Stomach (tissue), 8 donors: ENCODE measurements at regions not wholly inside any gene's neighbourhood (a gene's known extent, or its start where the extent isn't known, plus 50 kb on each side); places are given as distances from the start of the nearest gene placed in this dataset.
"Not testable (repeated sequence)": the region's sequence is repeated elsewhere in the genome, so short reads cannot be mapped to it uniquely, and the experiment has no call there.

Experiments used
- DNase-seq, 2 donors: peaks; one replicate each; pipeline versions ENCODE4 v3.0.0 to v3.0.0-alpha.2; 2013 to 2019
- H3K27ac ChIP-seq, 5 donors: fragments of 200-600 bp in 4 of 5; sonication (generic) in 4 of 5; one replicate each; pipeline ENCODE4 v1.5.1; 2013 to 2019; ENCODE audit warnings: mild to moderate bottlenecking in 1 of 5, moderate library complexity in 1 of 5
- H3K27me3 ChIP-seq, 3 donors: fragments of 200-600 bp; sonication (generic); one replicate each; pipeline ENCODE4 v1.5.1; 2017 to 2019; ENCODE audit warnings: mixed run types in 1 of 3
- H3K36me3 ChIP-seq, 4 donors: fragments of 200-600 bp; sonication (generic); 1 replicate in 3 of 4; 2 replicates in 1 of 4; pipeline ENCODE4 v1.5.1; 2016 to 2019
- H3K4me1 ChIP-seq, 4 donors: fragments of 200-600 bp; sonication (generic); one replicate each; pipeline ENCODE4 v1.5.1; 2016 to 2019
- H3K4me3 ChIP-seq, 4 donors: fragments of 200-600 bp; sonication (generic) in 3 of 4; one replicate each; pipeline ENCODE4 v1.5.1; 2016 to 2019; ENCODE audit warnings: mild to moderate bottlenecking in 1 of 4
- H3K9me3 ChIP-seq, 4 donors: fragments of 200-600 bp; sonication (generic); one replicate each; pipeline ENCODE4 v1.5.1; 2016 to 2019
- EP300 ChIP-seq: sonication (generic); formaldehyde crosslinking; IDR thresholded peaks from one replicate; pipeline ENCODE4 v1.6.1; 2017; ENCODE audit warnings: antibody characterized with exemption
- POLR2A ChIP-seq, 4 donors: fragments of 450-650 bp; IDR thresholded peaks; one replicate each; pipeline ENCODE4 v1.6.1; 2016; ENCODE audit warnings: antibody characterized with exemption in 4 of 4, control low read depth in 2 of 4, mild to moderate bottlenecking in 1 of 4, moderate library complexity in 1 of 4
- POLR2AphosphoS5 ChIP-seq, 3 donors: sonication (generic); formaldehyde crosslinking; IDR thresholded peaks; one replicate each; pipeline ENCODE4 v1.6.1; 2016; ENCODE audit warnings: antibody characterized with exemption in 3 of 3
- WGBS, 5 donors: extraction: QIAGEN DNeasy Blood & Tissue Kit in 3 of 5; methylation state at CpG; one replicate each; pipeline versions ENCODE4 v1.1.5 to v1.1.7; 2013 to 2018; 5-methylcytosine and 5-hydroxymethylcytosine counted together
- intact Hi-C: fragments of 100-400 bp; cut with DNase I; formaldehyde crosslinking; loops from one replicate; pipeline ENCODE4 v1.15.1; 2023; ENCODE audit warnings: low total_unique reads
- TF ChIP-seq, protein P1 (sequence below), 7 experiments: fragments of 450-650 bp in 4 of 7; fragments of 200-600 bp in 3 of 7; sonication (generic) in 3 of 7; IDR thresholded peaks; one replicate each; pipeline ENCODE4 v1.5.1; 2016 to 2019; ENCODE audit warnings: antibody characterized with exemption in 7 of 7, control low read depth in 2 of 7, mild to moderate bottlenecking in 1 of 7
- donor health status: healthy with polysubstance abuse.
- donor health status: Bipolar disorder and iron deficiency.
- donor health status: healthy.

DNA sequence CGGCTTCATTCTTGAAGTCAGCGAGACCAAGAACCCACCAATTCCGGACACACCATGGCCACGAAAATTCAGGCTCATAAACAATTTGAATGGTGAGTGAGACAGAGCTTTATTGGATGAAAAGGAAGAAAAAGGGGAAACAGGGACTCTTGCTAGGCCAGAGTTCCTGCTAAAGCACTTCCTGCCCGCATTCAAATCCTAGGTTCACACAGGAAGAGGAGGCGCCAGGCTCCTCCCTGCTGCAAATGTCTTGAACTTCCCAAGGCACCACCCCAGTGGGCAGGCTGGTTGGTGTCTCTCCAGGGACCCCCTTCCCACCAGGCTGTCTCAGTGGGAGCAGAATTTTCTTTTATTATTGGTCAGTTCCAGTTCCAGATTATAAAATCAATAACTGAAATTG, 121.2 kb downstream of the FSCB start:
- H3K4me3 ChIP-seq = no peak overlapping the region
- 74 to 88% (median 86%) methylated on average over 6 of the region's 6 CpGs for WGBS, 5 donors
- intact Hi-C loops = no loop called here
- H3K4me1 ChIP-seq = no peaks in the 10 kb centered on the region
- TF ChIP-seq POLR2AphosphoS5 (IDR thresholded peaks at IDR 0.05) (no peak), POLR2A (IDR thresholded peaks at IDR 0.05) (no peak), EP300 (no peak)
- TF ChIP-seq, protein P1, sequence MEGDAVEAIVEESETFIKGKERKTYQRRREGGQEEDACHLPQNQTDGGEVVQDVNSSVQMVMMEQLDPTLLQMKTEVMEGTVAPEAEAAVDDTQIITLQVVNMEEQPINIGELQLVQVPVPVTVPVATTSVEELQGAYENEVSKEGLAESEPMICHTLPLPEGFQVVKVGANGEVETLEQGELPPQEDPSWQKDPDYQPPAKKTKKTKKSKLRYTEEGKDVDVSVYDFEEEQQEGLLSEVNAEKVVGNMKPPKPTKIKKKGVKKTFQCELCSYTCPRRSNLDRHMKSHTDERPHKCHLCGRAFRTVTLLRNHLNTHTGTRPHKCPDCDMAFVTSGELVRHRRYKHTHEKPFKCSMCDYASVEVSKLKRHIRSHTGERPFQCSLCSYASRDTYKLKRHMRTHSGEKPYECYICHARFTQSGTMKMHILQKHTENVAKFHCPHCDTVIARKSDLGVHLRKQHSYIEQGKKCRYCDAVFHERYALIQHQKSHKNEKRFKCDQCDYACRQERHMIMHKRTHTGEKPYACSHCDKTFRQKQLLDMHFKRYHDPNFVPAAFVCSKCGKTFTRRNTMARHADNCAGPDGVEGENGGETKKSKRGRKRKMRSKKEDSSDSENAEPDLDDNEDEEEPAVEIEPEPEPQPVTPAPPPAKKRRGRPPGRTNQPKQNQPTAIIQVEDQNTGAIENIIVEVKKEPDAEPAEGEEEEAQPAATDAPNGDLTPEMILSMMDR (IDR thresholded peaks at IDR 0.05) = no peak
- H3K27me3 ChIP-seq = no peaks in the 10 kb centered on the region
- no peaks in the 10 kb centered on the region for H3K36me3 ChIP-seq
- DNase-seq = no peak
- peaks cover 0 to 6% (median 0%) of the 10 kb centered on the region in 4 donors for H3K9me3 ChIP-seq
- no peak overlapping the region for H3K27ac ChIP-seq

DNA sequence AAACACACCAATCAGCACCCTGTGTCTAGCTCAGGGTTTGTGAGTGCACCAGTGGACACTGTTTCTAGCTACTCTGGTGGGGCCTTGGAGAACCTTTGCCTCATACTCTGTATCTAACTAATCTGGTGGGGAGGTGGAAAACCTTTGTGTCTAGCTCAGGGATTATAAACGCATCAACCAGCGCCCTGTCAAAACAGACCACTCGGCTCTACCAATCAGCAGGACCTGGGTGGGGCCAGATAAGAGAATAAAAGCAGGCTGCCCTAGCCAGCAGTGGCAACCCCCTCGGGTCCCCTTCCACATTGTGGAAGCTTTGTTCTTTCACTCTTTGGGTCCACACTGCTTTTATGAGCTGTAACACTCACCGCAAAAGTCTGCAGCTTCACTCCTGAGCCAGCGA, 121.8 kb downstream of the FSCB start:
- H3K36me3 ChIP-seq, DNase-seq, intact Hi-C loops, H3K9me3 ChIP-seq, H3K4me3 ChIP-seq, H3K27ac ChIP-seq, H3K27me3 ChIP-seq, H3K4me1 ChIP-seq: not testable (repeated sequence)
- WGBS, 5 donors = 69 to 84% (median 70%) methylated on average over 6 of the region's 6 CpGs

DNA sequence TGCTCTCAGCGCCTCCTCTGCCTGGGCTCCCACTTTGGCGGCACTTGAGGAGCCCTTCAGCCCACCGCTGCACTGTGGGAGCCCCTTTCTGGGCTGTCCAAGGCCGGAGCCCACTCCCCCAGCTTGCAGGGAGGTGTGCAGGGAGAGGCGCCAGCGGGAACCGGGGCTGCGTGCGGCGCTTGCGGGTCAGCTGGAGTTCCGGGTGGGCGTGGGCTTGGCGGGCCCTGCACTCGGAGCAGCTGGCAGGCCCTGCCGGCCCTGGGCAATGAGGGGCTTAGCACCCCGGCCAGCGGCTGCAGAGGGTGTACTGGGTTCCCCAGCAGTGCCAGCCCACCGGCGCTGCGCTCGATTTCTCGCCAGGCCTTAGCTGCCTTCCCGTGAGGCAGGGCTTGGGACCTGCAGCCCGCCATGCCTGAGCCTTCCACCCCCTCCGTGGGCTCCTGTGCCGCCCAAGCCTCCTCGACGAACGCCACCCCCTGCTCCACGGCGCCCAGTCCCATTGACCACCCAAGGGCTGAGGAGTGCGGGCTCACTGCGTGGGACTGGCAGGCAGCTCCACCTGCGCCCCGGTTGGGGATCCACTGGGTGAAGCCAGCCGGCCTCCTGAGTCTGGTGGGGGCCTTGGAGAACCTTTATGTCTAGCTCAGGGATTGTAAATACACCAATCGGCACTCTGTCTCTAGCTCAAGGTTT, 122.3 kb downstream of the FSCB start:
- H3K27me3 ChIP-seq, DNase-seq, H3K4me1 ChIP-seq, intact Hi-C loops, H3K27ac ChIP-seq, H3K36me3 ChIP-seq, H3K4me3 ChIP-seq, H3K9me3 ChIP-seq: not testable (repeated sequence)
- 89 to 98% (median 95%) methylated on average over 16 to 38 of the region's 38 CpGs for WGBS, 5 donors

- H3K4me1 ChIP-seq = no peaks in the 10 kb centered on the region
- no peaks in the 10 kb centered on the region for H3K27me3 ChIP-seq
- no peaks in the 10 kb centered on the region for H3K36me3 ChIP-seq
- no peak overlapping the region for H3K4me3 ChIP-seq
- H3K9me3 ChIP-seq = peaks cover 0 to 6% (median 0%) of the 10 kb centered on the region in 4 donors
- H3K27ac ChIP-seq = no peak overlapping the region
- DNase-seq = no peak
- intact Hi-C loops = no loop called here
- WGBS, 5 donors = 80 to 87% (median 81%) methylated on average over 5 of the region's 5 CpGs
- TF ChIP-seq POLR2AphosphoS5 (IDR thresholded peaks at IDR 0.05) = no peak
Measured at GRCh38 chr14:44384093-44384492, 123.0 kb downstream of the FSCB start.

DNA sequence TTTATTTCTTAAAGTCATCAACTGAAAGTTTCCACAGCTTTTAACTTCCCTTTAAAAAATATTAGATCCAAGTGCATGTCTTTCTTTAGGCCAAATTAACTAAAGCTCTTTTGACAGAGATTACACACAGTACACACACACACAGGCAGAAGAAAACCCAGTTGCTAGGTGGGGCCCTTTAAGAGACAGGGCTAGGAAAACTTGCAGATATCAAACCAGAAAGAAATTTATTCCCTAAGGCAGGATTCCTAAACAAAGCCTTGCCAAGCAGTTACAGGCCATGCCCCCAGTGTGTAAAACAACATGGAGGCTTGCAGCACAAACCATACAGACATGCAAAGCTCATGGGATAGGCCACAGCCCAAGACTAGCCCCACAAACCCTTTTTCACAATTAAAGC, 123.4 kb downstream of the FSCB start:
- Histone ChIP-seq H3K4me1 (no peaks in the 10 kb centered on the region), H3K4me3 (no peak overlapping the region), H3K27me3 (no peaks in the 10 kb centered on the region), H3K9me3 (peaks cover 0 to 6% (median 0%) of the 10 kb centered on the region in 4 donors), H3K27ac (no peak overlapping the region), H3K36me3 (no peaks in the 10 kb centered on the region)
- TF ChIP-seq, protein P1 (IDR thresholded peaks at IDR 0.05) = no peak
- TF ChIP-seq EP300 (no peak), POLR2AphosphoS5 (IDR thresholded peaks at IDR 0.05) (no peak), POLR2A (IDR thresholded peaks at IDR 0.05) (no peak)
- intact Hi-C loops = no loop called here
- DNase-seq = peak in 1 of 2 donors; percentile 27

GRCh38 chr14:44379292-44379977, 127.6 kb downstream of the FSCB start:
- WGBS, 5 donors = 70 to 80% (median 75%) methylated on average over 5 of the region's 5 CpGs
- DNase-seq = no peak
- H3K9me3 ChIP-seq = peaks cover 0 to 37% (median 24%) of the 10 kb centered on the region in 4 donors
- H3K27ac ChIP-seq = no peak overlapping the region
- intact Hi-C loops = no loop called here
- H3K36me3 ChIP-seq = no peaks in the 10 kb centered on the region
- H3K27me3 ChIP-seq = no peaks in the 10 kb centered on the region
- H3K4me1 ChIP-seq = no peaks in the 10 kb centered on the region
- TF ChIP-seq POLR2A (IDR thresholded peaks at IDR 0.05) (no peak), EP300 (no peak)
- no peak overlapping the region for H3K4me3 ChIP-seq
